Left kidney (tissue), 1 donor: ENCODE measurements at regions not wholly inside any gene's neighbourhood (a gene's known extent, or its start where the extent isn't known, plus 50 kb on each side); places are given as distances from the start of the nearest gene placed in this dataset.
"Not testable (repeated sequence)": the region's sequence is repeated elsewhere in the genome, so short reads cannot be mapped to it uniquely, and the experiment has no call there.

Experiments used
- DNase-seq: peaks from one replicate; pipeline ENCODE4 v3.0.0-alpha.2; 2013

DNA sequence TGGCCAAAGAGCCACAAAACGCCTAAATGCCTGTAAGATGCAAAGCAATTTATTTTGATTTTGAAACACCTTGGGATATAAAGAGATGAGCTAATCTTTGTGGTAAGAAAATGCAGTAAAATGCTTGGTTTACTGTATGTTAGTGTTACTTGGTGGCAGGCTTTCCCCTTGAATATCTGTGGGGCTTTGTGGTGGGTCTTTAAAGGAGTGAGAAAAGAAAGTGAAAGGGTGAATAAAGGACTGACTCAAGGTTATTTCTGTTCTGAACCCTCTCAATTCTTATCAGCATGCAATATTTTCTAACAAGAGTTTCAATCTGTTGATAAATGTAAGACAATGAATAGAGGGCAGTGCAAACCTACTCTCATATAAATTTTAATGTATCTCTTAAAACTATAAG lies 1555.9 kb upstream of the RAG2 start:
- DNase-seq = no peak

DNA sequence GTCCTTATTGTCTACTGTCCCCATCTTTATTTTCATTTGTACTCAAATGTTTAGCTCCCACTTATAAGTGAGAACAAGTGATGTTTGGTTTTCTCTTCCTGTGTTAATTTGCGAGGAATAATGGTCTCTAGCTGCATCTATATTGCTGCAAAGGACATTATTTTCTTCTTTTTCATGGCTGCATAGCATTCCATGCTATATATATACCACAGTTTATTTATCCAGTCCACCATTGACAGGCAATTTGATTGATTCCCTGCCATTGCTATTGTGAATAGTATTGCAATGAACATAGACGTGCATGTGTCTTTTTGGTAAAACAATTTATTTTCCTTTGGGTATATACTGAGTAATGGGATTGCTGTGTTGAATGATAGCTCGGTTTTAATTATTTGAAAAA lies 1545.8 kb upstream of the RAG2 start:
- DNase-seq = no peak

DNA sequence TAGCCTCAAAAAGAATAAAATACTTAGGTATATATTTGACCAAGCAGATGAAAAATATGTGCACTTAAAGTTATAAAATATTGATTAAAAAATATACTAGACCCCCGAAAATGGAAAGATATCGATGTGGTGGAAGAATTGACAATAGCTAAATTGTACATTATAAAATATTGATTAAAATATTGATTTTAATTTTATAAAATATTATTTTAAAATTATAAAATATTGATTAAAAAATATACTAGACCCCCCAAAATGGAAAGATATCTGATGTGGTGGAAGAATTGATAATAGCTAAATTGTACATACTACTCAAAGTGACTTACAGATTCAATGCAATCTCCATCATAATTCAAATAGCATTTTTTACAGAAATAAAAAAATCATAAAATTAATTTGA lies 1540.9 kb upstream of the RAG2 start:
- no peak for DNase-seq

DNA sequence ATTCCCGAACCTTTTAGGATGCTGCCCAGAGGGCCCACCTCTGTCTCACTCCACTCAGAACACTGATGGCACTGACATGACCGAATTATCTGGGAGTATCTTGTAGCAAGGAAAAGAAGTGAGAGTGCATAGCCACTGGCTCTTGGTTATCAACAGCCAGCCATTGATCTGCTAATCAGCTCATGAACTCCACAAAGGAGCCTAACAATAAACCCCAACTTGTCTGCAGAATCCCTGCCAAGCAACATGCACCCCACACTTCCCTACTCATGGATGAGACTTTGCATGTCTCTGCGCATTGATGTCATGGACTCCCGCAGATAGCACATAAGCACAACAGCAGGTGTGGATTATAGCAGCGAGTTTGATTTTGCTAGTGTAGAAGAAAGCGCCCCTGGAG lies 1538.9 kb upstream of the RAG2 start:
- DNase-seq = no peak

DNA sequence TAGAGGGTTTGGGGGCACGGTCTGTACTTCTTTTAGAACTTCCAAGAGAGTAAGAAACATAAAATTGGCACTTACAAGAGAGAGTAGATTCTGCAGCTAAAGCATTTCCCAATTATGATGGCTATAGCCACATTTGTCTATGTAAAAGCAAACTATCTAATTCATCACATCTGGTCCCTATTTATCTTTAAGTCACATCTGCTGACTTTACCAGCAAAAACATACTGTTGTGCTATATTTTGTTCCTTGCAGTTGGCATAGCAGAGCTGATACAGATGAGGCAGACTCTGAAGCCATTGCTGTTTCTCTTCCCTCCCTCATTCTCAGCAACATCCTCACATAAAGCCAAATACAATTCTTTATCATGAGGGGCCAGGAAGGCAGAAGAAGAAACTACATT lies 1533.5 kb upstream of the RAG2 start:
- DNase-seq = no peak

DNA sequence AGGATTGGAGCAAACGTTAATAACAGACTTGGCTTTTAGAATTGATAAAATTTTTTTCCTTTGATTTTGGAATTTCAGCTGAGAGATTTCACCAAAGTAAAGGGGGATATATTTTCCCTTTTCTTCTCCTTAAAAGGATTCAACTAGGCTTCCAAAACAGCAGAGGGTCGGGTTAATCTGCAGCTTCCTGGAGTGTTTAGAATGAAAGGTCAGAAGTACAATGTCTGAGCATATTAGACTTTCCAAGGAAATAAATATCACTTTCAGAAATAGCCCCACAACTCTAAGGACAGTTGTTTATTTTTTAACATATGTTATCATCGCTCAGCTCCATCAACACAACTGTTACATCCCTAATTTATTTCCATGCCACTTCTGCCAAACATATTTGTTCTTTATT lies 1532.9 kb upstream of the RAG2 start:
- no peak for DNase-seq

DNA sequence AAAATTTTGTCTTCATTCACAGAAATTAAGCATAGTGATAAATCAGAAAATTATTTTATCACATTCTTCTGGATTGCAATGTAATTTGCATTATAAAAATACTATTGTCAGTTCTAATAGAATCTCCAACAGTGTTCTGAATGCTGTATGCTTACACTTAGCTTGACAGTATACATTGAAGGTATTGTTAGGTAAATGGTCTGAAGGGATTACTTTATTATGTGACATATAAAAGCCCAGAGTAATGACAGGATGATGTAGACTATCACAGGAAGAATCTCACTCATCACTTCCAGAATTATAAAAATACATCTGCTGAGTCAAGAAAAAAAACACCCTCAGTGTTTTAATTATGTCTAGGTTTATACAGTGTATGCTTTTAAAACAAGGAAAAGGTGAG lies 1532.5 kb upstream of the RAG2 start:
- no peak for DNase-seq

DNA sequence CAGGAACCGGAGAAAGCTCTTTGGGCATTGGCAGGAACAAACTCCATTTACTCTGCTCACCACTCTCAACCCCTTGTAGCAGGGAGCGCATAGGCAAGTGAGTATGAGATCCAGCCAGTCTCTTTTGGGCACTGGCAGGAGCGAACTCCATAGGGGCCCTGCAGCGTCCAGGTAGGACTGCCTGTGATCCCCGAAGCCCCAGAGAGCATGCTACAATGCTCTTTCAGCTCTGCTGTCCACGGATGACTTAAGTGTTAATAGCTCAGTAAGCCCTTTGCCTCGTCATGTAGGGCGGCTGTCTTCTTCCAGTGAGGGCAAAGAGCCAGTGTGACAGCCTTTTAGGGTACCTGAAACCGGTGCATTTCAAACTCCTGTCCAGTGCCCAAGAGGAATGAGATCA lies 1525.6 kb upstream of the RAG2 start:
- DNase-seq = no peak

DNA sequence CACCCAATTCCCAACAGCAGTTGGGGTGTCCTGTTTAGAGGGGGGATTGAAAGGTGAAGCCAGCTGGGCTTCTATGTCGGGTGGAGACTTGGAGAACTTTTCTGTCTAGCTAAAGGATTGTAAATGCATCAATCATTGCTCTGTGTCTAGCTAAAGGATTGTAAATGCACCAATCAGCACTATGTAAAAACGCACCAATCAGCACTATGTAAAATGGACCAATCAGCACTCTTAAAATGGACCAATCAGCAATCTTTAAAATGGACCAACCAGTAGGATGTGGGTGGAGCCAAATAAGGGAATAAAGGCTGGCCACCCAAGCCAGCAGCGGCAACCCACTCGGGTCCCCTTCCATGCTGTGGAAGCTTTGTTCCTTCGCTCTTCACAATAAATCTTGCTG lies 1518.6 kb upstream of the RAG2 start:
- DNase-seq = not testable (repeated sequence)

DNA sequence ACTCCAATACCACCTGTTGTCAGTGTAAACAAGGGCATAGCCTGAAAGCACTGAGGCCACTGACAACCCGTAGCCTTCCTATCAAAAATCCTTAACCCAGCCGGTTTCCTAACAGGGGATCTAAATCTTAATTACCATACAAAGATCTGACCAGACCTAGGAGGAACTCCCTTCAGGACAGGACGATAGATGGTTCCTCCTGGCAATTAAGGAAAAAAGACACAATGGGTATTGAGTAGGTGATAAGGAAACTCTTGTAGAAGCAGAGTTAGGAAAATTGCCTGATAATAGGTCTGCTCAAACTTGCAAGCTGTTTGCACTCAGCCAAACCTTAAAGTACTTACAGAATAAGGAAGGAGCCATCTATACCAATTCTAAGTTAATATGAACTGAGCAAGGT lies 1517.3 kb upstream of the RAG2 start:
- not testable (repeated sequence) for DNase-seq

DNA sequence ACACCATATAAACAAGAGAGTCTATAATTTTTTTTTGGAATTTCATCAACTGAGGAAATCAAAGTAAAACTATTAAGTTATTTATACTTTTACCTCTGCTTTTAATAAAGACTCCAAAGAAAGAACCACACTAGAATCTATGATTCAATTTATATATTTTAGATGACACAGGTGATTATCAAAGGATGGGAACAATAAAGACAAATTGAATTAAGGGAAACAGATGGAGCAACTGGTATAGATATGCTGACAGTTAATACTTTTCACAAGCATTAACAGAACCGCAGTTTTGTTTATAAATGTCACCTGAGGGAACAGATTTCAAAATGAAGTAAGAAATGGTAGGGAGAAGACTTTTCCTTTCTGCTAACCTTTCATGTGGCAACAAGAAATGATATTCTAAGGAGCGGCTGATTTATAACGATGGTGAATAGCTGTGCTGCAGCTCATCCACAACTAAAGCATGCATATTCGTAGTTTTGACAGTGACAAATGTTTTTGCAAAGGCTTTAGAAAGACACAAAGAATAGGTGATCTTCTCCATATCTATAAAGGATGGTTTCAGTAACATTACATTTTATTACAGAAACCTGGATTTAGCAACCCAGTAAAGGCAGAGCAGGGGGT lies 1502.9 kb upstream of the RAG2 start:
- DNase-seq = no peak

DNA sequence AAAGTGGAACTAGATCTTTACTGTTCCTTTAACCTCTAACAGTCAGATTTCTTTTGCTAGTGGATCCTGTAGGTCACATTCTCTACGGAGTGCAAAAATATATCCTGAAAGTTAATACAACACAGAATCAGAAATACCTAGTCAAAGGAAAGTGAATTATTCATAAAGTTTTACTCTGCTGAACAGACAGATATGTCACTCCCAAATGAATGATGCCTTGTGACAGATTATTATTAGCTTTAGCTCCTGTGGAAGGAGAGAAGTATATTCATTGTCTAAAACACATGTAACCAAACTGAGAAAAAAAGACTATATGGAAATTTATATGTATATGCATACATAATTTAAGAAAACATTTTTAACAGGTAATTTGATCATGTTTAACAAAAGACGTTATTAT lies 1497.2 kb upstream of the RAG2 start:
- DNase-seq = no peak

DNA sequence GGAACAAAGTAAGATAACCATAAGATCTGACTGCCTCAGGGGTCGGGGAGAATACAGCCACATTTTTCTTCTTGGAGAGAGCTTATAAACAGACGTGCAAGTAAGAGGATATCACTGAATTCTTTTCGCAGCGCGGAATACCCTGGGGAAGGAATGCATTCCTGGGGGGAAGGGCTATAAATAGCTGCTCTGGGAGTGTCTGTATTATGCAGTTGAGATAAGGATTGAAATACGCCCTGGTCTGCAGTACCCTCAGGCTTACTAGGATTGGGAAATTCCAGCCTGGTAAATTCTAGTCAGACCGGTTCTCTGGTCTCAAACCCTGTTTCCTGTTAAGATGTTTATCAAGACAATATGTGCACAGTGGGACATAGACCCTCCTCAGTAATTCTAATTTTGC lies 1491.7 kb upstream of the RAG2 start:
- no peak for DNase-seq

DNA sequence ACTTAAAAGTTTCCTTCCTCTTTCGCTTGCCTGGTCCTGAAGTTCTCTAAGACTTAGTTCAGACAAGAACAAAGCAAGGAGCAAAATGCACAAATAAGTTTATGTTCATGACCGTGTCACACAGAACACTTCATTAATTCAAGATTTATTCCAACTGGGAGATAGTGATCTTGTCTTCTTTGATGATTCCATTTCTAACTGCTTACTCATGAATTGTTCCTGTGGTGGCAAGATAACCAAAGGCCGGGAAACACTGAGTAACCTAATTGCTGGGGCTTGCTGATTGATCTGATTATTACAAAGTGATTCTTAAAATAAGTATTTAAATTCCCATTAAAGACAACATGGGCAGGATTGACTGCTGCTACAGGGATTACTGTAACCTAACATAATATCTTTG lies 1462.9 kb upstream of the RAG2 start:
- DNase-seq = no peak

DNA sequence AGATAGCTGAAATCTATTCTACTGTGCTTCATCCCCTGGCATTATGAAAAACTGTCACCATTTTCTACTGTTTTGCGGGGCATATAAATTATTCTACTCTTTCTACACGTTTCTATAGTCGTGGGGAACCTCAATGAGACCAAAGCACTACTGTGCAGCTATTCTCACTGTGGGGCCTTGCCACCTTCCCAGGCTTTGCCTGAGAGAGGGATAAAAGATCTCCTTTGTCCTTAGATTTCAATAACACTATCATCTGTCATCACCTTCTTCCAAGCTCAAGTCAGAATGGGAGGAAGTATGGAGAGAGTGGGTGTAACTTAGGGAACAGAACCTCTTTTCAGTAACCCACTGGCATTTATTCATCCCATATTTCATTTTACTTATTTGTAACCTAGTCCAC lies 1462.1 kb upstream of the RAG2 start:
- no peak for DNase-seq

DNA sequence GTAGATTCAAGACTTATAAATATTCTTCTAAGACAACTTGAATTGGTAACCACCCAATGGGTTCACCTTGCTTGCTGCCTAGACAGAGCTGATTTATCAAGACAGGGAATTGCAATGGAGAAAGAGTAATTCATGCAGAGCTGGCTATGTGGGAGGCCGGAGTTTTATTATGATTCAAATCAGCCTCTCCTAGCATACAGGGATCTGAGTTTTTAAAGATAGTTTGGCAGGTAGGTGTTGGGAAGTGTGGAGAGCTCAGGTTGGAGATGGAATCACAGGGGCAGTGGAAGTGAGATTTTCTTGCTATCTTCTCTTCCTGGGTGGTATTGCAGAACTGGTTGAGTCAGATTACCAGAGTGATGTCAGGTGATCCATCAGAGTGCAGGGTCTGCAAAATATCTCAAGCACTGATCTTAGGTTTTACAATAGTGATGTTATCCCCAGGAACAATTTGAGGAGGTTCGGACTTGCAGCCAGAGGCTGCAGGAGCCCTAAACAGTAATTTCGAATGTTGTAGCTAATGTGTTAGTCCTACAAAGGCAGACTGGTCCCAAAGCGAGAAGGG lies 1448.6 kb upstream of the RAG2 start:
- DNase-seq = no peak

DNA sequence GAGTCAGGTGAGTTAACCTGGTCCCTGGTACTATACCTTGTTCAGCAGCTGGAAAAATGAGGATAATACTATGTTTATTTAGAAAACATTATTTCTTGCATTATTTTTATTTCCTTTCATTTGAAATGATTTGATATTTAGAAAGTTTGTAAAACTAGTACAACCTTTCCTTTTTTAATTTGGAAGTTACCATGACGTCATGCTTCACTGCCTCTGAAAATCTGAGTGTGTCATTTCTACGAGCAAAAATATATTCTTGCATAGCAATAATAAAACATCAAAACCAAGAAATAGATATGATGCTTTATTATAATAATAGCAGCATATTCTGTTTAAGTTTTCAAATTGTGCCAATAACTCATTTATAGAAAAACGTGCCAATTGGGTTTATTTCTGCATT lies 1445.0 kb upstream of the RAG2 start:
- no peak for DNase-seq

DNA sequence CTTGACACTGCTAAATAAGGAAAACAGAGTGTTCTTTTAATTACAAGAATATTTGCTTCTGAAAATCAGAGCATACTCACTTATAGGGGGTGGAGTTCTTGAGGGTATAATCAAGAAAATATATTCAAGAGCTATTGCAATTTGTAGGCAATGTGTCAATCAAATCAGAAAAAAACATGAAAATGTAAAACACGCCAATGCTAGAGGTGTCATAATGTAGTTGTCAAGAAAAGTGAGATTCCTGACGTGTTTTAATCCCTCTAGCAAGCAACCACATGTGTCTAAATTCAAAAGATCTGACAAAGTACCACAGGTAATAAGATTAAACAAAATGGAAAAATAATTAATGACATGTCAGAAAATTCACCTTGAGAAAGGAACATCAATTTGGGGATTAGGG lies 1440.7 kb upstream of the RAG2 start:
- DNase-seq = no peak

DNA sequence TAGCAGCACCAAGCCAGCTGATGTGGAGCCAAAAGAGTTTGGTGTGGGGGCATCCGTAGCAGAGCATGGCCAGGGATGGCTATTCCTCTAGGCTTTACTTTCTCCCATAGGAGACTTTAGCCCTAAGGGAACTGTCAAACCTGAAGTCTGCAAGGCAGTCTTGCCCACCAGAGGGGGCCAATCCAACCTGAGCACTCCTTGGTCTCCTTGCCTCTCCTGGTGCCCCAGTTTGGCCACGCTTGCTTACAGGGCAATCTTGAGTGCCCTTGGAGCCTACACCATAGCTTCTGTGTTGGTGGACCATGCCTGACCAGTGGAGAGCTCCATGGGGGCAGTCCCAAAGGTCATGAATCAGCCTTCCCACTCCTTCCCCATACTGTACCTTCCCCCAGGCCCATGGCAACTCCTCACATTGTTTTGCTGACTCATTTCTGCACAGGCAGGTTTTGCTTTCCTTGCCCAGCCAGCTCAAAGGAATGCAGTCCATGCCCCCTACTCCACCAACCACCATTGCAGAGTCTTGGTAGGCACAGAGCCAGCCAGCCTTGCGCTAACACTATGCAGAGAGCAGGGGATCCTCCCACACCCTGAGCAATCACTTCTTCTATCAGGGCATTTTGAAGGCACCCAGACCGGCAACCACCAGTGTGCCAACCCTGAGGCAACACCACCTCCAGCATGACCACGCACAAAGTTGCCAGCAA lies 1421.2 kb upstream of the RAG2 start:
- DNase-seq = no peak

DNA sequence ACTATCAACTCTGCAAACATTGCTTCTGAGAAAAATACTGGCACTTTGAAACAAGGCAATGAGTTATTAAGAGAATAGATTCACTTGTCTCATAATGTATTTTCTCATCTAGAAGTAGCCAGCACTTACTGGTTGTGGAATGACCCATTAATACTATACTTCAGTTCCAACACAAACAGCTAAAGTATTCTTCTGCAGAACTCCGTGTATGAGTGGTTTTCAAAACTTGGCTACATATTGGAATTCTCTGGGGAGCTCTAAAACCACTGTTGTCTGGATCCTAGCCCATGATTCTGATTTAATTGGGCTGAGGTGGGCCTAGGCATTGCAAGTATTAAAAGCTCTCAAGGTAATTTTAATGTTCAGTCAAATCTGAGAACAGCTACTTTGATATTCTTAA lies 1416.4 kb upstream of the RAG2 start:
- DNase-seq = no peak

DNA sequence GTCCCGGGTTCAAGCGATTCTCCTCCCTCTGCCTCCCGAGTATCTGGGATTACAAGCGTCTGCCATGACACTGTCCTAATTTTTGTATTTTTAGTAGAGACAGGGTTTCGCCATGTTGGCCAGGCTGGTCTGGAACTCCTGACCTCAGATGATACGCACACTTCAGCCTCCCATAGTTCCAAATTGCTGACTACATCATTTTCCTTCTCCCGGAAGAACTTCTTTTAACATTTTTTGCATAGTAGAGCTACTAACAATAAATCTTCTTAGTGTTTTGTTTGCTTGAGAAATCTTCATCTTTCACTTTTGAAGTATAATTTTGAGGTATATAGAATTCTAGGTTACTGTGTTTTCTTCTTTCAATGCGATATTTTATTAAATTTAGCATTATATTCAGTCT lies 1415.1 kb upstream of the RAG2 start:
- DNase-seq = no peak

DNA sequence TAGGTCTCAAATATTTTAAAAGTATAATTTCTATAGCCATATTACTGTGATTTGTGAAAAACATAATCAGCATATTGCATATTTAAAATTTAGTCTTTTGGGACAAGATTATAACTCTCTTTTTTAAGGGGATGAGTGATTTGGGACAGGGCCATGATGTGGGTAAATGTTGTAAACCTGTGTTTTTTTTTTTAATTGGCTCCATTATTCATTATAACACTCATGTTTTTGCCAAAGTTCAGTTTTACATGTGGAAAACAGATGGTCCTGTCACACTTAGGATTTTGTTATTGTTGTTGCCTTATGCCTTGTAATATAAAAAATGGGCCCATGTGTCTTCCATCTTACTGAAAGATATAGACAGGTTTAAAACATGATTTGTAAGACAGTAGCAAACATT lies 1413.5 kb upstream of the RAG2 start:
- DNase-seq = no peak

DNA sequence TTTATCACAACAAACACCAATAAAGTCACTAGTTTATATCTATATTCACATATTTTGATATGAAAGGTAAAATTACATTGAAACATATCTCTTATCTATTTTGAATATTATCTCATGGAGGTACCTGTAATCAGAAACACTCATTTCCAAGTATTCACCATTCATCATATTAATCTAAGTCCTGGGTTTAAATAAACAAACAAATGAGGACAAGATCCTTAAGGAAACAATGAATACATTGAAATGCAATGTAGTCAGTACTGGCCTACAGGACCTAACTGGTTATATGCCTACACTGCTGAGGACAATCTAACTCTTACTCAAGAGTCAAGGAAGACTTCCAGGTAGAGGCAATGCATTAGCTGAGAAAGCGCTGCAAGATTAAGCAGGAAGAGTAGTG lies 1411.9 kb upstream of the RAG2 start:
- no peak for DNase-seq

DNA sequence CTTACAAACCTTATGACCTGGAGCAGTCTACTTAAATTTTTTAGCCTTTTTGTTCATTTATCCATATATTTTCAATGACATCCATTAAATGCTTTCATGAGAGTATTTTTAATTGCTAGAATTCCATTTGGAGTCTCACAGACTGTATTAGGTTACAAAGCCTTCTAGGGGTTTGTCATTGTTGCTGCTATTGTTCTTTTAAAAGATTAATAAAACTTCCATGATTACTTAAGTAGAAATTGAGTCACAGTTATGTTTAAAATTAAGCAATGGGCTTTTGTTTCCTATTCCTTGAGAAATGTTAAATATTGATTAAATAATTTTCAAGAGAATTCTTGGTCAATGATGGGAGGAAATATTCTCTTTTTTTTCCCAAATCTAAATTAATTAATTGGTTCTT lies 1408.4 kb upstream of the RAG2 start:
- no peak for DNase-seq
